Smooth muscle cell (in vitro differentiated cells): ENCODE measurements at regions not wholly inside any gene's neighbourhood (a gene's known extent, or its start where the extent isn't known, plus 50 kb on each side); places are given as distances from the start of the nearest gene placed in this dataset.

Source experiments
- DNase-seq: peaks from one replicate; lab custom pipeline; 2025; ENCODE audit not compliant: unreplicated experiment; lab: John Stamatoyannopoulos, UW
- H2AFZ ChIP-seq: fragments of 200-600 bp; sonication (generic); 2 replicates; pipeline ENCODE4 v1.6.0; 2016; ENCODE audit warnings: antibody characterized with exemption, low read depth, mild to moderate bottlenecking
- H3F3A ChIP-seq: fragments of 200-600 bp; sonication (generic); 2 replicates; pipeline ENCODE4 v1.6.0; 2017; ENCODE audit warnings: antibody characterized with exemption, low read depth
- H3K27ac ChIP-seq: fragments of 200-600 bp; sonication (generic); 2 replicates; pipeline ENCODE4 v1.5.1; 2016; ENCODE audit warnings: low read depth, mild to moderate bottlenecking
- H3K27me3 ChIP-seq: fragments of 200-600 bp; sonication (generic); 2 replicates; pipeline ENCODE4 v1.6.1; 2016; ENCODE audit warnings: low read depth, mild to moderate bottlenecking
- H3K36me3 ChIP-seq: fragments of 200-600 bp; sonication (generic); 2 replicates; pipeline ENCODE4 v1.5.1; 2016; ENCODE audit warnings: low read depth
- H3K4me1 ChIP-seq: fragments of 200-600 bp; sonication (generic); 2 replicates; pipeline ENCODE4 v1.5.1; 2016; ENCODE audit warnings: low read depth
- H3K4me2 ChIP-seq: fragments of 200-600 bp; sonication (generic); 2 replicates; pipeline ENCODE4 v1.6.0; 2016; ENCODE audit warnings: mild to moderate bottlenecking
- H3K4me3 ChIP-seq: fragments of 200-600 bp; sonication (generic); 2 replicates; pipeline ENCODE4 v1.5.1; 2016; ENCODE audit warnings: mild to moderate bottlenecking
- H3K79me2 ChIP-seq: fragments of 200-600 bp; sonication (generic); 2 replicates; pipeline ENCODE4 v1.6.0; 2016; ENCODE audit warnings: low read depth, mild to moderate bottlenecking
- H3K9ac ChIP-seq: fragments of 200-600 bp; sonication (generic); 2 replicates; pipeline ENCODE4 v1.6.0; 2016; ENCODE audit warnings: low read depth
- H3K9me3 ChIP-seq: fragments of 200-600 bp; sonication (generic); replicated peaks from 2 replicates; pipeline ENCODE4 v1.5.1; 2016; ENCODE audit warnings: low read depth
- H4K20me1 ChIP-seq: fragments of 200-600 bp; sonication (generic); 2 replicates; pipeline ENCODE4 v1.6.0; 2016; ENCODE audit warnings: low read depth
- CTCF ChIP-seq: fragments of 200-600 bp; sonication (generic); IDR thresholded peaks from 2 replicates; pipeline ENCODE4 v1.5.1; 2017; ENCODE audit warnings: borderline replicate concordance, mild to moderate bottlenecking, antibody characterized with exemption; ENCODE audit not compliant: insufficient read depth, poor library complexity, severe bottlenecking
- WGBS: methylation state at CpG from one replicate; pipeline ENCODE4 v1.1.7; 2016; ENCODE audit warnings: low lambda C conversion rate; 5-methylcytosine and 5-hydroxymethylcytosine counted together

GRCh38 chr18:71327850-71328249 lies 1039.0 kb downstream of the SOCS6 start:
- no peaks in the 10 kb centered on the region for H3K4me1 ChIP-seq
- no peaks in the 10 kb centered on the region for H3K36me3 ChIP-seq
- DNase-seq = no peak
- no peak overlapping the region for H3K27ac ChIP-seq
- no peak overlapping the region for H2AFZ ChIP-seq
- no peaks in the 10 kb centered on the region for H3F3A ChIP-seq
- TF ChIP-seq CTCF = no peak
- H3K27me3 ChIP-seq = no peaks in the 10 kb centered on the region
- no peak overlapping the region for H3K4me2 ChIP-seq
- H3K9me3 ChIP-seq = no peaks in the 10 kb centered on the region
- H4K20me1 ChIP-seq = no peaks in the 10 kb centered on the region
- WGBS = 68% methylated on average over 1 of the region's 1 CpG
- H3K9ac ChIP-seq = no peak overlapping the region
- no peaks in the 10 kb centered on the region for H3K79me2 ChIP-seq
- H3K4me3 ChIP-seq = no peak overlapping the region

- H3K9me3 ChIP-seq = no peaks in the 10 kb centered on the region
- no peaks in the 10 kb centered on the region for H4K20me1 ChIP-seq
- no peak for DNase-seq
- H3K36me3 ChIP-seq = no peaks in the 10 kb centered on the region
- no peak overlapping the region for H3K9ac ChIP-seq
- H3K4me1 ChIP-seq = no peaks in the 10 kb centered on the region
- H3K27me3 ChIP-seq = no peaks in the 10 kb centered on the region
- TF ChIP-seq CTCF = no peak
- WGBS = 78% methylated on average over 5 of the region's 5 CpGs
- no peaks in the 10 kb centered on the region for H3K79me2 ChIP-seq
- no peak overlapping the region for H3K4me2 ChIP-seq
- no peak overlapping the region for H3K27ac ChIP-seq
- no peak overlapping the region for H3K4me3 ChIP-seq
- no peak overlapping the region for H2AFZ ChIP-seq
- no peaks in the 10 kb centered on the region for H3F3A ChIP-seq
These were observed 1038.6 kb downstream of the SOCS6 start for GRCh38 chr18:71327441-71327840.

GRCh38 chr18:71326826-71327225 lies 1038.0 kb downstream of the SOCS6 start:
- Histone ChIP-seq H3K27me3 (no peaks in the 10 kb centered on the region), H3K36me3 (no peaks in the 10 kb centered on the region), H3K4me2 (no peak overlapping the region), H3K4me3 (no peak overlapping the region), H3F3A (no peaks in the 10 kb centered on the region), H3K79me2 (no peaks in the 10 kb centered on the region), H3K27ac (no peak overlapping the region), H3K9me3 (no peaks in the 10 kb centered on the region), H4K20me1 (no peaks in the 10 kb centered on the region), H2AFZ (no peak overlapping the region), H3K4me1 (no peaks in the 10 kb centered on the region), H3K9ac (no peak overlapping the region)
- no peak for TF ChIP-seq CTCF
- no peak for DNase-seq
- WGBS = 36% methylated on average over 3 of the region's 3 CpGs

- H3K79me2 ChIP-seq = no peaks in the 10 kb centered on the region
- no peaks in the 10 kb centered on the region for H3F3A ChIP-seq
- no peaks in the 10 kb centered on the region for H4K20me1 ChIP-seq
- H3K4me1 ChIP-seq = no peaks in the 10 kb centered on the region
- H3K36me3 ChIP-seq = no peaks in the 10 kb centered on the region
- no peak overlapping the region for H3K9ac ChIP-seq
- WGBS = 79% methylated on average over 1 of the region's 1 CpG
- no peak overlapping the region for H3K4me2 ChIP-seq
- TF ChIP-seq CTCF = no peak
- DNase-seq = no peak
- H3K27ac ChIP-seq = no peak overlapping the region
- H3K9me3 ChIP-seq = no peaks in the 10 kb centered on the region
- no peak overlapping the region for H2AFZ ChIP-seq
- H3K27me3 ChIP-seq = no peaks in the 10 kb centered on the region
- no peak overlapping the region for H3K4me3 ChIP-seq
These were observed 1035.5 kb downstream of the SOCS6 start for GRCh38 chr18:71324356-71324755.
